HG03060 (cell line): ENCODE measurements at regions not wholly inside any gene's neighbourhood (a gene's known extent, or its start where the extent isn't known, plus 50 kb on each side); places are given as distances from the start of the nearest gene placed in this dataset.
"Not testable (repeated sequence)": the region's sequence is repeated elsewhere in the genome, so short reads cannot be mapped to it uniquely, and the experiment has no call there.

Experiments
- ATAC-seq: cut with Tn5 transposase; IDR thresholded peaks from one replicate; pipeline ENCODE4 v1.9.1; 2021; ENCODE audit warnings: low read depth, moderate number of reproducible peaks; ENCODE audit not compliant: unreplicated experiment

- ATAC-seq: no peak
Measured at GRCh38 chr10:55786461-55787050, 574.5 kb downstream of the ZWINT start.

GRCh38 chr10:55782181-55782580 lies 578.9 kb downstream of the ZWINT start:
- ATAC-seq: no peak

- ATAC-seq: no peak
Measured at GRCh38 chr10:55766212-55766611, 594.8 kb downstream of the ZWINT start.

- no peak for ATAC-seq
Measured at GRCh38 chr10:55750458-55750857, 610.6 kb downstream of the ZWINT start.

GRCh38 chr10:55747244-55747643 lies 613.8 kb downstream of the ZWINT start:
- ATAC-seq: no peak

GRCh38 chr10:55746002-55746401 lies 615.1 kb downstream of the ZWINT start:
- ATAC-seq: no peak

- ATAC-seq: no peak
Measured at GRCh38 chr10:55742487-55742886, 618.6 kb downstream of the ZWINT start.

GRCh38 chr10:55740767-55741166 lies 620.3 kb downstream of the ZWINT start:
- not testable (repeated sequence) for ATAC-seq

- ATAC-seq: no peak
Measured at GRCh38 chr10:55740110-55740509, 620.9 kb downstream of the ZWINT start.

GRCh38 chr10:55734112-55734511 lies 626.9 kb downstream of the ZWINT start:
- ATAC-seq: no peak

GRCh38 chr10:55704950-55705349 lies 656.1 kb downstream of the ZWINT start:
- no peak for ATAC-seq

- no peak for ATAC-seq
Measured at GRCh38 chr10:55668326-55668922, 692.6 kb downstream of the ZWINT start.

- ATAC-seq: no peak
Measured at GRCh38 chr10:55653531-55653930, 707.5 kb downstream of the ZWINT start.

GRCh38 chr10:55641601-55642000 lies 719.5 kb downstream of the ZWINT start:
- ATAC-seq: no peak

- no peak for ATAC-seq
Measured at GRCh38 chr10:55631071-55631654, 729.9 kb downstream of the ZWINT start.

- ATAC-seq: no peak
Measured at GRCh38 chr10:55630491-55631056, 730.5 kb downstream of the ZWINT start.

GRCh38 chr10:55629793-55630490 lies 731.1 kb downstream of the ZWINT start:
- ATAC-seq: no peak

GRCh38 chr10:55628260-55628701 lies 732.8 kb downstream of the ZWINT start:
- no peak for ATAC-seq

GRCh38 chr10:55627501-55628051 lies 733.5 kb downstream of the ZWINT start:
- ATAC-seq: no peak

- ATAC-seq: not testable (repeated sequence)
Measured at GRCh38 chr10:55601690-55602478, 759.2 kb downstream of the ZWINT start.
